HL-60 (cell line): ENCODE measurements at regions not wholly inside any gene's neighbourhood (a gene's known extent, or its start where the extent isn't known, plus 50 kb on each side); places are given as distances from the start of the nearest gene placed in this dataset.
"Not testable (repeated sequence)": the region's sequence is repeated elsewhere in the genome, so short reads cannot be mapped to it uniquely, and the experiment has no call there.

Experiments
- CTCF ChIP-seq: IDR thresholded peaks from one replicate; pipeline ENCODE4 v1.5.1; 2011; ENCODE audit warnings: low read length, control low read depth, inconsistent platforms; ENCODE audit not compliant: insufficient read depth
- POLR2AphosphoS5 ChIP-seq: IDR thresholded peaks from 2 replicates; pipeline ENCODE4 v1.6.1; 2012; ENCODE audit warnings: low read depth
- REST ChIP-seq: IDR thresholded peaks from 2 replicates; pipeline ENCODE4 v1.6.1; 2012; ENCODE audit warnings: low read depth; ENCODE audit not compliant: insufficient replicate concordance
- SPI1 ChIP-seq: IDR thresholded peaks from 2 replicates; pipeline ENCODE4 v1.6.1; 2012; ENCODE audit warnings: low read depth, mild to moderate bottlenecking, borderline replicate concordance

- TF ChIP-seq CTCF, result peak; percentile 33
- TF ChIP-seq POLR2AphosphoS5, SPI1, REST: not testable (repeated sequence)
These were observed 150.7 kb upstream of the FOXA2 start for GRCh38 chr20:22734946-22735647.
